ENCODE measurements at regions not wholly inside any gene's neighbourhood (a gene's known extent, or its start where the extent isn't known, plus 50 kb on each side); places are given as distances from the start of the nearest gene placed in this dataset.

DNA sequence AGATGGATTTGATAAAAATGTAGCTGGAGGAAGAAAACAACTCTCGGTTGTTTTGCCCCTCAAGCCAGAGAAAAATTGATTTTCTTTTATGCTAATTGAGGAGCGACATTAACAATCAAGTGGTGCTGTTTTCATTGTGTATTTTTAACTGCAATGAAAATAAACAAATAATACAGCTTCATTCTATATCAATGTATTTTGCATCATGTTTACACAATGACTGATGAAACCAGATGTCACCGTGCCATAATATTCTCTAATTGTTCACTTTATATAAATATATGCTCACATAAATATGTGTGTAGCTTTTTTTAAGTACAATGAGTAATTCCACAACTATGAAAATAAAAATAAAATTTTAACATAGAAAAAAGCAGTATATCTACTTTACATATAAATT is 139.0 kb upstream of the PRDM9 start:
- no peaks in the 10 kb centered on the region for H4K20me1 ChIP-seq (ENCODE audit: low read length)
- ATAC-seq = peak; percentile 64
- no peaks in the 10 kb centered on the region for H3K36me3 ChIP-seq (ENCODE audit: low read depth, low read length)
- H3K9me3 ChIP-seq (ENCODE audit: low read length) = no peaks in the 10 kb centered on the region
- intact Hi-C loops (cut with micrococcal nuclease) = loop anchor here (5.0 kb wide), 1 partner anchor 44 kb away; no protein-coding TSS in a partner anchor
- no peaks in the 10 kb centered on the region for H3K27me3 ChIP-seq (ENCODE audit: low read length)
- H3K79me2 ChIP-seq (ENCODE audit: low read length) = no peaks in the 10 kb centered on the region
- H3K9me2 ChIP-seq (replicated peaks; ENCODE audit: low read length) = no peaks in the 10 kb centered on the region
- no peak overlapping the region for H3K27ac ChIP-seq (ENCODE audit: low read length)
- H3K9ac ChIP-seq (ENCODE audit: low read length) = no peak overlapping the region
- H3F3A ChIP-seq (ENCODE audit: low read length, unreplicated experiment) = no peaks in the 10 kb centered on the region
- TF ChIP-seq, protein P1, sequence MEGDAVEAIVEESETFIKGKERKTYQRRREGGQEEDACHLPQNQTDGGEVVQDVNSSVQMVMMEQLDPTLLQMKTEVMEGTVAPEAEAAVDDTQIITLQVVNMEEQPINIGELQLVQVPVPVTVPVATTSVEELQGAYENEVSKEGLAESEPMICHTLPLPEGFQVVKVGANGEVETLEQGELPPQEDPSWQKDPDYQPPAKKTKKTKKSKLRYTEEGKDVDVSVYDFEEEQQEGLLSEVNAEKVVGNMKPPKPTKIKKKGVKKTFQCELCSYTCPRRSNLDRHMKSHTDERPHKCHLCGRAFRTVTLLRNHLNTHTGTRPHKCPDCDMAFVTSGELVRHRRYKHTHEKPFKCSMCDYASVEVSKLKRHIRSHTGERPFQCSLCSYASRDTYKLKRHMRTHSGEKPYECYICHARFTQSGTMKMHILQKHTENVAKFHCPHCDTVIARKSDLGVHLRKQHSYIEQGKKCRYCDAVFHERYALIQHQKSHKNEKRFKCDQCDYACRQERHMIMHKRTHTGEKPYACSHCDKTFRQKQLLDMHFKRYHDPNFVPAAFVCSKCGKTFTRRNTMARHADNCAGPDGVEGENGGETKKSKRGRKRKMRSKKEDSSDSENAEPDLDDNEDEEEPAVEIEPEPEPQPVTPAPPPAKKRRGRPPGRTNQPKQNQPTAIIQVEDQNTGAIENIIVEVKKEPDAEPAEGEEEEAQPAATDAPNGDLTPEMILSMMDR (conservative IDR thresholded peaks at IDR 0.05; ENCODE audit: low read depth, low read length) = no peak
- no peak for TF ChIP-seq EZH2 (IDR thresholded peaks at IDR 0.05; ENCODE audit: low read length, unreplicated experiment)
- no peak for TF ChIP-seq EZH2phosphoT487 (IDR thresholded peaks at IDR 0.05; ENCODE audit: borderline replicate concordance, low read length)
- DNase-seq = peak; percentile 48
- POLR2A ChIA-PET (ENCODE audit: unreplicated experiment) = interaction anchor here (0.6 kb wide), 1 partner anchor 8 kb away, joined by 5 read pairs; no protein-coding TSS in a partner anchor
- CTCF ChIA-PET = interaction anchor here (0.7 kb wide), 1 partner anchor 35 kb away, joined by 5 read pairs; no protein-coding TSS in a partner anchor
- peaks cover 8% of the 10 kb centered on the region; the same call in 1 of the 2 replicates for H3K4me1 ChIP-seq (ENCODE audit: insufficient read depth, low read length)
- H3K4me2 ChIP-seq (ENCODE audit: low read length) = peak overlapping the region; percentile 36
- H3K4me3 ChIP-seq (ENCODE audit: low read length) = no peak overlapping the region
- peak overlapping the region; percentile 23; the same call in 1 of the 2 replicates for H2AFZ ChIP-seq (ENCODE audit: low read length)
- BruUV-seq (replicated peaks) = no TSS peak

DNA sequence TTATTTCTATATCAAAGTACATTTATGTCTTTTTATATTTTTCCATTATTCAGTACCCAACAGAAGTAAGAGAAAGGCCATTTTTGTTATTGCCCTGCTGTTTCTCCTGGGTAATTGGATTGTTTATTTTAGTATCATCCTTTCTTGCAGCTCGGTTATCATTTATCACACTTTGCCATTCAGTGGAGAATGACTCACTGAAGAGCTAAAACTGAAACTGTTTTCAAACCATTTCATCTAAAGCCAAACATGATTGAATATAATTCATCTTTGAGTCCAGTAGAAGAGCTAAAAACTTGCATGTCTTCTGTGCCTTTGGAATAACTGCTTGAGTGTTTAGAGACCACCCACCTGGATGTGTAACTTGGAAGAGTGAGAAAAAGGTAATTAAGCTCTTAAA is 139.5 kb upstream of the PRDM9 start:
- Histone ChIP-seq H3K27me3 (ENCODE audit: low read length) (no peaks in the 10 kb centered on the region), H3K4me3 (ENCODE audit: low read length) (no peak overlapping the region), H4K20me1 (ENCODE audit: low read length) (no peaks in the 10 kb centered on the region), H3K4me2 (ENCODE audit: low read length) (peak overlapping the region; percentile 36; the same call in 1 of the 2 replicates), H3K4me1 (ENCODE audit: insufficient read depth, low read length) (peaks cover 8% of the 10 kb centered on the region; the same call in 1 of the 2 replicates), H3K9ac (ENCODE audit: low read length) (no peak overlapping the region), H3F3A (ENCODE audit: low read length, unreplicated experiment) (no peaks in the 10 kb centered on the region), H3K27ac (ENCODE audit: low read length) (no peak overlapping the region), H2AFZ (ENCODE audit: low read length) (peak overlapping the region; percentile 23; the same call in 1 of the 2 replicates), H3K9me3 (ENCODE audit: low read length) (no peaks in the 10 kb centered on the region), H3K79me2 (ENCODE audit: low read length) (no peaks in the 10 kb centered on the region), H3K36me3 (ENCODE audit: low read depth, low read length) (no peaks in the 10 kb centered on the region), H3K9me2 (replicated peaks; ENCODE audit: low read length) (no peaks in the 10 kb centered on the region)
- DNase-seq (no peak), ATAC-seq (peak; percentile 13; the same call in 1 of the 2 replicates)
- ChIA-PET CTCF (interaction anchor here (0.7 kb wide), 1 partner anchor 35 kb away, joined by 5 read pairs; no protein-coding TSS in a partner anchor), POLR2A (ENCODE audit: unreplicated experiment) (interaction anchor here (0.6 kb wide), 1 partner anchor 9 kb away, joined by 5 read pairs; no protein-coding TSS in a partner anchor)
- intact Hi-C loops (cut with micrococcal nuclease) = loop anchor here (5.0 kb wide), 1 partner anchor 44 kb away; no protein-coding TSS in a partner anchor
- no TSS peak for BruUV-seq (replicated peaks)
- no peak for TF ChIP-seq EZH2phosphoT487 (IDR thresholded peaks at IDR 0.05; ENCODE audit: borderline replicate concordance, low read length)
- no peak for TF ChIP-seq EZH2 (IDR thresholded peaks at IDR 0.05; ENCODE audit: low read length, unreplicated experiment)
- TF ChIP-seq, protein P1 (conservative IDR thresholded peaks at IDR 0.05; ENCODE audit: low read depth, low read length) = no peak

DNA sequence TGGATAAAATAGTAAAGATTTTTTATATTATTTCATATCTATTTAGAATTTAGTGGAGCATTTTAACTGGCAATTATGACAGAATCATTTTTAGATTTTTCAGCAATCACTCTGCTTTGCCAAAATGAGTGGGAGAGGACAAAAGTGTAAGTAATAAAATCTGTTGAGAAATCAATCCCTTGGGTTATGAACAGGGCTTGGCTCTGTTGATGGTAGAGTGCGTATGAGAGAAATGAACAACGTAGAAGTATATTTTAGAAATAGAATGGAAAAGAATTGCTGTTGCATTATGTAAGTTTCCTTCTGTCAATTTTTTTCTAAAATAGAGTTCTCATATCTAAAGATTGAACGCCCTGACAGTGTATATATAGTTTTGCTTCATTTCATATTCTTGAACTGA is 154.1 kb upstream of the PRDM9 start:
- Histone ChIP-seq H3K36me3 (ENCODE audit: low read depth, low read length) (no peaks in the 10 kb centered on the region), H3K27me3 (ENCODE audit: low read length) (no peaks in the 10 kb centered on the region), H4K20me1 (ENCODE audit: low read length) (no peaks in the 10 kb centered on the region), H3K9me3 (ENCODE audit: low read length) (no peaks in the 10 kb centered on the region), H3K4me3 (ENCODE audit: low read length) (no peak overlapping the region), H2AFZ (ENCODE audit: low read length) (no peak overlapping the region), H3K27ac (ENCODE audit: low read length) (no peak overlapping the region), H3K4me1 (ENCODE audit: insufficient read depth, low read length) (no peaks in the 10 kb centered on the region), H3F3A (ENCODE audit: low read length, unreplicated experiment) (no peaks in the 10 kb centered on the region), H3K9ac (ENCODE audit: low read length) (no peak overlapping the region), H3K79me2 (ENCODE audit: low read length) (no peaks in the 10 kb centered on the region), H3K4me2 (ENCODE audit: low read length) (no peak overlapping the region), H3K9me2 (replicated peaks; ENCODE audit: low read length) (no peaks in the 10 kb centered on the region)
- TF ChIP-seq EZH2 (IDR thresholded peaks at IDR 0.05; ENCODE audit: low read length, unreplicated experiment) (no peak), EZH2phosphoT487 (IDR thresholded peaks at IDR 0.05; ENCODE audit: borderline replicate concordance, low read length) (no peak)
- TF ChIP-seq, protein P1 (conservative IDR thresholded peaks at IDR 0.05; ENCODE audit: low read depth, low read length) = no peak
- no TSS peak for BruUV-seq (replicated peaks)
- ATAC-seq (no peak), DNase-seq (no peak)
- intact Hi-C loops (cut with micrococcal nuclease) = no loop called here
- POLR2A ChIA-PET (ENCODE audit: unreplicated experiment) = no interaction called here
- CTCF ChIA-PET = interaction anchor here (0.6 kb wide), 1 partner anchor 51 kb away, joined by 3 read pairs; no protein-coding TSS in a partner anchor

All from PC-3 (cell line).